ENCODE measurements at regions not wholly inside any gene's neighbourhood (a gene's known extent, or its start where the extent isn't known, plus 50 kb on each side); places are given as distances from the start of the nearest gene placed in this dataset.
A peak's percentile ranks its signal among the peaks of the same experiment; 100 is the strongest.

DNA sequence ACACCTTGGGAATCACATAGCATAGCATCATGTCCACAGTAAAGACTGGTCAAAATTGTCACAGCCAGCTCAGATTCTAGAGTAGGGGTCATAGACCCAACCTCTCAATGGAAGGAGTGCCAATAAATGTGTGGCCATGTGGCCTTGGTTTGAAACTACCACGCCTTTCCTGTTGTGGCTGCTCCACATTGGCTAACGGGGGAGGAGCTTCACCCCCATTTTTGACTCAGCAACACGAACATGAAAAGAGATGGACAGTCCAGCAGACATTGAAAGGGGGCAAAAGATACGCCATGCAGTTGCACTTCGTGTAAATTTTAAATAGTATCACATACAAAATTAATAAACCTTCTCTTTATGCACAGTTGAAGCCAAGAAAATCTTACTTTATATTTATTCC lies 78.4 kb upstream of the HIVEP3 start:
- DNase-seq (ENCODE audit: low read depth) = no peak
- TF ChIP-seq CTCF (conservative IDR thresholded peaks at IDR 0.05; ENCODE audit: low read length) = no peak
- no peak overlapping the region for H3K4me3 ChIP-seq (ENCODE audit: low read length)

DNA sequence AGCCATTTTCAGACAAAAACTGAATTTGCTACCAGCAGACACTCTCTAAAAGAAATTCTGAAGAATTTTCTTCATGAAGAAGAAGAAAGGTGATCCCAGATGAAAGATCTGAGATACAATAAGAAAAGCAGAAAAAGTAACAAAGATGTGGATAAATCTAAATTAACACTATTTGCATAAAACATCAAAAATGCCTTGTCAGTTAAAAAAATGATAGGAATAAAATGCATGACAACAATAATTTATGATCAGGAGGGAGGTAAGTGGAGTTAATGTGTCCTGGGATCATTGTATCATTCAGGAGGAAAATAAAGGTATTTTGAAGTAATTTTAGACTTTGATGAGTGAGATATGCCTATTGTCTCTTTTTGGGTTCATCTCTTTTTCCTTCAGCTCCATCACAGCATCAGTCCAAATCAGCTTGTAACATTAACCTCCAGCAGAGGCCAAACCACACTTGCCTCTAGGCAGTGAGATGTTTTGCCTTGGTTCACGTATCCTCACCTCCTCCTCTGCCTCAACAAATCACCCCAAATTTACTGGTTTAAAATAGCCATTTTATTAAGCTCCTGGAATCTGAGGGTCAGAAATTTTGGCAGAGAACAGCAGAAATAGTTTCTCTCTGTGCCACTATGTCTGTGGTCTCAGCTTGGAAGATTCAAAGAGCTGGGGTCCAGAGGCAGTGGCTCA lies 76.9 kb upstream of the HIVEP3 start:
- no peak overlapping the region for H3K4me3 ChIP-seq (ENCODE audit: low read length)
- DNase-seq (ENCODE audit: low read depth) = no peak
- TF ChIP-seq CTCF (conservative IDR thresholded peaks at IDR 0.05; ENCODE audit: low read length) = no peak

DNA sequence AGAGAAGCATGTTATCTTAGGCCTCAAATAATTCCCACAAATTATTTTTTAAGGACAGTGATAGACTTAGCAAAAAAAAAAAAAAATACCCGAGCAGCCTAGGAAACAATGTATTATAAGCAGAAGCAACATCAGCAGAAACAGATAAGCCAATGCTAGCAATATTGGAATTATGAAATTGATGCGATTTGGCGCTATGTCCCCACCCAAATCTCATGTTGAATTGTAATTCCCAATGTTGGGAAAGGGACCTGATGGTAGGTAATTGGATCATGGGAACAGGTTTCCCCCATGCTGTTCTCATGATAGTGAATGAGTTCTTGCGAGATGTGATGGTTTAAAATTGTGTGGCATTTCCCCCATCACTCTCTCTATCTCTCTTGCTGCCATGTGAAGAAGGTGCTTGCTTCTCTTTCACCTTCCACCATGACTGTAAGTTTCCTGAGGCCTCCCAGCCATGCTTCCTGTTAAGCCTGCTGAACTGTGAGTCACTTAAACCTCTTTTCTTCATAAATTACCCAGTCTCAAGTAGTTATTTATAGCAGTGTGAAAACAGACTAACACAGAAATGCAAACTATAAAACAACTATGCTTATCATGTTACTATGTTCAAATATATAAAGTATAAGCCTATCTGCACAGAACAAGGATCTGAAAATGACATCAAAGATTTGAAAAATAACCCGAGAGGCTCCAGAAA lies 75.6 kb upstream of the HIVEP3 start:
- no peak for DNase-seq (ENCODE audit: low read depth)
- TF ChIP-seq CTCF (conservative IDR thresholded peaks at IDR 0.05; ENCODE audit: low read length) = no peak
- H3K4me3 ChIP-seq (ENCODE audit: low read length) = no peak overlapping the region

DNA sequence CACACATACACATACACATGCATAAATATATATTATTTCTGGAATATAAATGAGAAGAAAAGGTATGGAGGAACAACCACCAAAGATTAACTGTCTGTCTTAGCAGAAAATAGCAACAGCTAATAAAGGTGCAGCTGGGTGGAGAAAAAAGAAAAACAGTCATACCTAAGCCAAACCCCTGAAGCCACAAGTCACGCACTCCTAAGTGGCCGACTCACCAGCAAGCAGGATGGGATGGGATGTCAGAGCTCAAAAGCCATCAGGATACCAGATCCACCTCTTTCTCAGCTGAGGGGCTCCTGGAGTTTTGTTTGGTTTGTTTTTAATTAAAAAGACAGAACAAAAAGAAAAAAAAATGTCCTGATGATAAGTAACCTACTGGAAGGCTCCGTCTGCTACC lies 64.7 kb upstream of the HIVEP3 start:
- TF ChIP-seq CTCF (conservative IDR thresholded peaks at IDR 0.05; ENCODE audit: low read length) = no peak
- no peak for DNase-seq (ENCODE audit: low read depth)
- H3K4me3 ChIP-seq (ENCODE audit: low read length) = no peak overlapping the region

GRCh38 chr1:41981796-41982195 lies 63.1 kb upstream of the HIVEP3 start:
- TF ChIP-seq CTCF (conservative IDR thresholded peaks at IDR 0.05; ENCODE audit: low read length) = no peak
- H3K4me3 ChIP-seq (ENCODE audit: low read length) = no peak overlapping the region
- DNase-seq (ENCODE audit: low read depth) = no peak

DNA sequence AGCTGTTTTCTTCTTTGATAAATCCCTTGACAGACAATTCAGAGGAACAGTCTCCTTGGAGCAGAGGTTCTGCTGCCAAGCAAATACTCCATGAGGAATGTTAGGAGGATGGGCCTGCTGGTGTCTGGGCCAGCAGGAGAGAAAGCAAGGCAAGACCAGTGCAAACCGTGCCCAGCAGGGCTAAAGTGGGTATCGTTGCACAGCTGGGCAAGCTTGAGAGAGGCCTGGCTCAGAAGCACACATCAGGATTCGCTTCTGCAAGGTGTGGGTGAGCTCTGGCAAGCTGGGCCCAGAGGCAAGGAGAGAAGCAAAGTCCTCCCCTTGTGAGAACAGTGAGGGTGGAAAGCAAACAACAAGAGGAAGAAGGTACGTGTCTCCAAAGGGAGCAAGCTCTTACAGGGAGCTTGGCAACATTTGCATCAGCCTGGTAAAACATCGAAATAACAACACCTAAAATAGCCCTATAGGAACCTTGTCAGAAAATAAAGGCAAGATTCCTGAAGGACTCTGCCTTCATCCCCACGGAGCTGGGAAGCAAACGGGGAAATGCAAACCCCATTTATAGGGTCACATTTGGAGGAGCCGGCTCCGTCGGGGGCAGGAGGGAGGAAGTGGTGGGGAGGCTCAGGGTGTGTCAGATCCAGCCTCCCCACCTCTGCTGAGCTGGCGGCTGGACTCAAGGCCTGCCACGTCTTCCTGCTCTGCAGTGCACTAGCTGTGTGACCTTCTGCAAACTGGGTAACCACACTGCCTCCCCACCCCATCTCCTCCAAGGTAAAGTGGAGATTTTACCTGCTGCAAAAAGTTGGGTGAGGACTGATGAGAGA lies 62.3 kb upstream of the HIVEP3 start:
- TF ChIP-seq CTCF (conservative IDR thresholded peaks at IDR 0.05; ENCODE audit: low read length) = no peak
- no peak overlapping the region for H3K4me3 ChIP-seq (ENCODE audit: low read length)
- peak; percentile 11 for DNase-seq (ENCODE audit: low read depth)

All from AG10803 (cell line).